BE2C (cell line): ENCODE measurements at regions not wholly inside any gene's neighbourhood (a gene's known extent, or its start where the extent isn't known, plus 50 kb on each side); places are given as distances from the start of the nearest gene placed in this dataset.

Experiments
- DNase-seq: peaks from one replicate; pipeline ENCODE4 v3.0.0-alpha.2; 2020
- H3K27me3 ChIP-seq: fragments of 250-450 bp; sonication (Bioruptor Pico); 2 replicates; pipeline ENCODE4 v1.5.1; 2020; ENCODE audit warnings: mild to moderate bottlenecking
- H3K36me3 ChIP-seq: fragments of 250-450 bp; sonication (Bioruptor Pico); 2 replicates; pipeline ENCODE4 v1.5.1; 2020; ENCODE audit warnings: mild to moderate bottlenecking
- H3K4me1 ChIP-seq: fragments of 250-450 bp; sonication (Bioruptor Pico); 2 replicates; pipeline ENCODE4 v1.5.1; 2020
- H3K4me3 ChIP-seq: 2 replicates; pipeline ENCODE4 v1.5.1; 2011; ENCODE audit warnings: low read depth, low read length
- H3K9me3 ChIP-seq: fragments of 250-450 bp; sonication (Bioruptor Pico); 2 replicates; pipeline ENCODE4 v1.5.1; 2020
- TF ChIP-seq, protein P1 (sequence below): IDR thresholded peaks from 2 replicates; pipeline ENCODE4 v1.5.1; 2012; ENCODE audit warnings: mild to moderate bottlenecking, low read depth, low read length

- H3K36me3 ChIP-seq, result no peaks in the 10 kb centered on the region
- H3K9me3 ChIP-seq, result no peaks in the 10 kb centered on the region
- DNase-seq, result no peak
- TF ChIP-seq, protein P1, sequence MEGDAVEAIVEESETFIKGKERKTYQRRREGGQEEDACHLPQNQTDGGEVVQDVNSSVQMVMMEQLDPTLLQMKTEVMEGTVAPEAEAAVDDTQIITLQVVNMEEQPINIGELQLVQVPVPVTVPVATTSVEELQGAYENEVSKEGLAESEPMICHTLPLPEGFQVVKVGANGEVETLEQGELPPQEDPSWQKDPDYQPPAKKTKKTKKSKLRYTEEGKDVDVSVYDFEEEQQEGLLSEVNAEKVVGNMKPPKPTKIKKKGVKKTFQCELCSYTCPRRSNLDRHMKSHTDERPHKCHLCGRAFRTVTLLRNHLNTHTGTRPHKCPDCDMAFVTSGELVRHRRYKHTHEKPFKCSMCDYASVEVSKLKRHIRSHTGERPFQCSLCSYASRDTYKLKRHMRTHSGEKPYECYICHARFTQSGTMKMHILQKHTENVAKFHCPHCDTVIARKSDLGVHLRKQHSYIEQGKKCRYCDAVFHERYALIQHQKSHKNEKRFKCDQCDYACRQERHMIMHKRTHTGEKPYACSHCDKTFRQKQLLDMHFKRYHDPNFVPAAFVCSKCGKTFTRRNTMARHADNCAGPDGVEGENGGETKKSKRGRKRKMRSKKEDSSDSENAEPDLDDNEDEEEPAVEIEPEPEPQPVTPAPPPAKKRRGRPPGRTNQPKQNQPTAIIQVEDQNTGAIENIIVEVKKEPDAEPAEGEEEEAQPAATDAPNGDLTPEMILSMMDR, result no peak
- no peaks in the 10 kb centered on the region for H3K4me1 ChIP-seq
- no peaks in the 10 kb centered on the region for H3K27me3 ChIP-seq
- H3K4me3 ChIP-seq, result no peak overlapping the region
These were observed 180.3 kb upstream of the RGS18 start for GRCh38 chr1:191977874-191978506.

DNA sequence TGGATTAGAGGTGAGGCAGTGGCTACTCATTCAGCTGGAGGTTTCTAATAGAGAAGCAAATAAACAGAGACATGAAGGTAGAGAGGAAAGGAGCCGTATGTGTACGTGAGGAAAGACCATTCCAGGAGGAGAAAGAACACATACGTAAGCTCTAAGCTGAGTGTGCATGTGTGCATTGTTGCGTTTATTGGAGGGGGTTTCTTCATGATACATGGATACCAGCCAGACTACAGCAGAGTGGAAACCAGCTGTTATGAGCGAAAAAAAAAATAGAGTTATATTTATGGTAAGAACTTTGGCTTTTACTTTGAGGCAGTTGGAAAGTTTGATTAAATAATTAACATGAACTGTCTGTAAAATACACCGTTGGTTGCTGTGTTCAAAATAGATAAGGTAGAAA lies 173.4 kb upstream of the RGS18 start:
- Histone ChIP-seq H3K4me1 (no peaks in the 10 kb centered on the region; the same call in 1 of the 2 replicates), H3K36me3 (no peaks in the 10 kb centered on the region), H3K9me3 (no peaks in the 10 kb centered on the region), H3K27me3 (no peaks in the 10 kb centered on the region), H3K4me3 (no peak overlapping the region)
- TF ChIP-seq, protein P1, result no peak
- DNase-seq, result no peak

GRCh38 chr1:191992118-191992517 lies 166.1 kb upstream of the RGS18 start:
- H3K27me3 ChIP-seq, result no peaks in the 10 kb centered on the region
- TF ChIP-seq, protein P1, result no peak
- no peak for DNase-seq

DNA sequence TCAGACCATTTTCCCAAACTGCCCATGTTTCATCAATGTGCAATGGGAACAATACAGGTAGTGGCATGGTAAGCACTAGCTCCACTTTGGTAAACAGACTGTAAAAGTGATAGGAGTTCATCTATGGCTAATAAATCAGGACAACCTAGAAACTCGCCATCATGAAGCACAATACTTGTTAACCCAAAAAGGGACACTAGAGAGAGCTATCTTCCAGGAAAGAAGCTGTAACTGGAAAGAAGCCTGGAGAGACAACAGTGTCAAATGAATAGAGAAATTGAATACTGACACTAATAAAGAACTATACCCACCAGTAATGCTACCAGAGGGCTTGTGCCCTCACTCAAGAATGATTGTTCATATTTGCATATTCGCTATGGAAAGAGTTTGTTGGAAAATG lies 164.7 kb upstream of the RGS18 start:
- Histone ChIP-seq H3K27me3 (no peaks in the 10 kb centered on the region), H3K4me3 (no peak overlapping the region), H3K9me3 (no peaks in the 10 kb centered on the region), H3K4me1 (no peaks in the 10 kb centered on the region; the same call in 1 of the 2 replicates), H3K36me3 (no peaks in the 10 kb centered on the region)
- TF ChIP-seq, protein P1, result peak; percentile 53
- no peak for DNase-seq

More at GRCh38 chr1:191992118-191992517, 166.1 kb upstream of the RGS18 start:
- Histone ChIP-seq H3K36me3 (no peaks in the 10 kb centered on the region), H3K4me3 (no peak overlapping the region), H3K9me3 (no peaks in the 10 kb centered on the region), H3K4me1 (no peaks in the 10 kb centered on the region; the same call in 1 of the 2 replicates)

DNA sequence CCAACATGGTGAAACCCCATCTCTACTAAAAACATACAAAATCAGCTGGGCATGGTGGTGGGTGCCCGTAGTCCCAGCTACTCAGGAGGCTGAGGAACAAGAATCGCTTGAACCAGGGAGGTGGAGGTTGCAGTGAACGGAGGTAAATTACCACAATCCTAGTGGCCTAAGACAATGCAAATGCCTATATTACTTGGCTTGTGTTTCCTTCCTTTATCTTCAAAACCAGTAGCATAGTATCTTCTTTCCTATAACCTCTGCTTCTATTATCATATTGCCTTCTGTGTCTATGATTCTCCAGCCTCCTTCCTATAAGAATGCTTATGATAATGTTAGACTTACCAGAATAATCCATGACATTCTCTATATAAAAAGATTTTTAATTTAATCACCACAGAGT lies 156.2 kb upstream of the RGS18 start:
- H3K36me3 ChIP-seq, result no peaks in the 10 kb centered on the region
- no peak for DNase-seq

More for the DNA sequence above, 156.2 kb upstream of the RGS18 start:
- H3K27me3 ChIP-seq, result no peaks in the 10 kb centered on the region
- H3K9me3 ChIP-seq, result no peaks in the 10 kb centered on the region
- H3K4me3 ChIP-seq, result no peak overlapping the region
- H3K4me1 ChIP-seq, result no peaks in the 10 kb centered on the region
- TF ChIP-seq, protein P1, result no peak
